Activated CD4-positive, alpha-beta T cell treated with anti-CD3 and anti-CD28 coated beads, Interleukin-2, amount 10 ng/mL, durations not matched to agents 24 days and 14 days (primary cell): ENCODE measurements at regions not wholly inside any gene's neighbourhood (a gene's known extent, or its start where the extent isn't known, plus 50 kb on each side); places are given as distances from the start of the nearest gene placed in this dataset.

Experiments used
- DNase-seq: peaks from one replicate; pipeline ENCODE4 v3.0.0; 2022
- H3K27ac Mint-ChIP-seq: one replicate; pipeline ENCODE4 v1.8.0; 2022; ENCODE audit warnings: mild to moderate bottlenecking, mixed read lengths
- H3K27me3 Mint-ChIP-seq: one replicate; pipeline ENCODE4 v1.8.0; 2022; ENCODE audit warnings: mixed read lengths
- H3K36me3 Mint-ChIP-seq: one replicate; pipeline ENCODE4 v1.8.0; 2022; ENCODE audit warnings: low read depth, mild to moderate bottlenecking, mixed read lengths
- H3K4me1 Mint-ChIP-seq: one replicate; pipeline ENCODE4 v1.8.0; 2021; ENCODE audit warnings: mixed read lengths
- H3K4me3 Mint-ChIP-seq: one replicate; pipeline ENCODE4 v1.8.0; 2022; ENCODE audit warnings: mild to moderate bottlenecking, moderate library complexity, mixed read lengths
- H3K9me3 Mint-ChIP-seq: one replicate; pipeline ENCODE4 v1.8.0; 2021; ENCODE audit warnings: mixed read lengths
- intact Hi-C: fragments of 100-400 bp; cut with micrococcal nuclease; formaldehyde crosslinking; loops from one replicate; pipeline ENCODE4 v1.15.1; 2023

GRCh38 chr2:167692936-167693335 lies 554.5 kb downstream of the STK39 start:
- no peak for DNase-seq
- intact Hi-C loops = no loop called here
- H3K9me3 Mint-ChIP-seq = no peaks in the 10 kb centered on the region
- no peaks in the 10 kb centered on the region for H3K4me1 Mint-ChIP-seq
- no peaks in the 10 kb centered on the region for H3K36me3 Mint-ChIP-seq
- H3K27me3 Mint-ChIP-seq = no peaks in the 10 kb centered on the region
- no peak overlapping the region for H3K27ac Mint-ChIP-seq
- no peak overlapping the region for H3K4me3 Mint-ChIP-seq

GRCh38 chr2:167692191-167692590 lies 555.2 kb downstream of the STK39 start:
- Mint-ChIP-seq H3K36me3 (no peaks in the 10 kb centered on the region), H3K27me3 (no peaks in the 10 kb centered on the region), H3K4me1 (no peaks in the 10 kb centered on the region), H3K9me3 (no peaks in the 10 kb centered on the region), H3K4me3 (no peak overlapping the region), H3K27ac (no peak overlapping the region)
- DNase-seq = no peak
- intact Hi-C loops = no loop called here

- Mint-ChIP-seq H3K36me3 (no peaks in the 10 kb centered on the region), H3K4me1 (no peaks in the 10 kb centered on the region), H3K9me3 (no peaks in the 10 kb centered on the region), H3K4me3 (no peak overlapping the region), H3K27ac (no peak overlapping the region), H3K27me3 (no peaks in the 10 kb centered on the region)
- intact Hi-C loops = no loop called here
- DNase-seq = no peak
Measured at GRCh38 chr2:167689444-167689843, 558.0 kb downstream of the STK39 start.

GRCh38 chr2:167686691-167687090 lies 560.7 kb downstream of the STK39 start:
- H3K4me1 Mint-ChIP-seq = no peaks in the 10 kb centered on the region
- no peak overlapping the region for H3K27ac Mint-ChIP-seq
- no peaks in the 10 kb centered on the region for H3K36me3 Mint-ChIP-seq
- no peaks in the 10 kb centered on the region for H3K27me3 Mint-ChIP-seq
- no peaks in the 10 kb centered on the region for H3K9me3 Mint-ChIP-seq
- no peak for DNase-seq
- intact Hi-C loops = no loop called here
- no peak overlapping the region for H3K4me3 Mint-ChIP-seq

GRCh38 chr2:167681234-167682015 lies 566.0 kb downstream of the STK39 start:
- Mint-ChIP-seq H3K4me1 (no peaks in the 10 kb centered on the region), H3K4me3 (no peak overlapping the region), H3K36me3 (no peaks in the 10 kb centered on the region), H3K27me3 (no peaks in the 10 kb centered on the region), H3K27ac (no peak overlapping the region), H3K9me3 (no peaks in the 10 kb centered on the region)
- no peak for DNase-seq
- intact Hi-C loops = no loop called here

- Mint-ChIP-seq H3K4me3 (no peak overlapping the region), H3K4me1 (no peaks in the 10 kb centered on the region), H3K27me3 (no peaks in the 10 kb centered on the region), H3K9me3 (no peaks in the 10 kb centered on the region), H3K36me3 (no peaks in the 10 kb centered on the region), H3K27ac (no peak overlapping the region)
- no peak for DNase-seq
- intact Hi-C loops = no loop called here
Measured at GRCh38 chr2:167678158-167678557, 569.2 kb downstream of the STK39 start.

GRCh38 chr2:167675906-167676305 lies 571.5 kb downstream of the STK39 start:
- Mint-ChIP-seq H3K36me3 (no peaks in the 10 kb centered on the region), H3K4me1 (no peaks in the 10 kb centered on the region), H3K4me3 (no peak overlapping the region), H3K27ac (no peak overlapping the region), H3K27me3 (no peaks in the 10 kb centered on the region), H3K9me3 (no peaks in the 10 kb centered on the region)
- DNase-seq = no peak
- intact Hi-C loops = no loop called here

- no peaks in the 10 kb centered on the region for H3K36me3 Mint-ChIP-seq
- intact Hi-C loops = no loop called here
Measured at GRCh38 chr2:167670588-167670987, 576.8 kb downstream of the STK39 start.

GRCh38 chr2:167653131-167653530 lies 594.3 kb downstream of the STK39 start:
- Mint-ChIP-seq H3K4me3 (no peak overlapping the region), H3K4me1 (no peaks in the 10 kb centered on the region), H3K27me3 (no peaks in the 10 kb centered on the region), H3K36me3 (no peaks in the 10 kb centered on the region), H3K9me3 (no peaks in the 10 kb centered on the region), H3K27ac (no peak overlapping the region)
- intact Hi-C loops = no loop called here
- DNase-seq = no peak

More at GRCh38 chr2:167670588-167670987, 576.8 kb downstream of the STK39 start:
- H3K9me3 Mint-ChIP-seq = peaks cover 11% of the 10 kb centered on the region
- H3K27ac Mint-ChIP-seq = no peak overlapping the region
- no peaks in the 10 kb centered on the region for H3K4me1 Mint-ChIP-seq
- no peak for DNase-seq
- no peaks in the 10 kb centered on the region for H3K27me3 Mint-ChIP-seq
- H3K4me3 Mint-ChIP-seq = no peak overlapping the region

- Mint-ChIP-seq H3K27ac (no peak overlapping the region), H3K36me3 (no peaks in the 10 kb centered on the region), H3K9me3 (no peaks in the 10 kb centered on the region), H3K4me3 (no peak overlapping the region), H3K4me1 (no peaks in the 10 kb centered on the region), H3K27me3 (no peaks in the 10 kb centered on the region)
- DNase-seq = no peak
- intact Hi-C loops = no loop called here
Measured at GRCh38 chr2:167652401-167652800, 595.0 kb downstream of the STK39 start.

GRCh38 chr2:167651406-167652151 lies 595.8 kb downstream of the STK39 start:
- no peaks in the 10 kb centered on the region for H3K9me3 Mint-ChIP-seq
- H3K36me3 Mint-ChIP-seq = no peaks in the 10 kb centered on the region
- DNase-seq = no peak
- no peak overlapping the region for H3K27ac Mint-ChIP-seq
- no peaks in the 10 kb centered on the region for H3K4me1 Mint-ChIP-seq
- no peak overlapping the region for H3K4me3 Mint-ChIP-seq
- H3K27me3 Mint-ChIP-seq = no peaks in the 10 kb centered on the region
- intact Hi-C loops = no loop called here

GRCh38 chr2:167646557-167646956 lies 600.8 kb downstream of the STK39 start:
- Mint-ChIP-seq H3K4me3 (no peak overlapping the region), H3K4me1 (no peaks in the 10 kb centered on the region), H3K27ac (no peak overlapping the region), H3K27me3 (no peaks in the 10 kb centered on the region), H3K36me3 (no peaks in the 10 kb centered on the region), H3K9me3 (no peaks in the 10 kb centered on the region)
- no peak for DNase-seq
- intact Hi-C loops = no loop called here

GRCh38 chr2:167640096-167640495 lies 607.3 kb downstream of the STK39 start:
- Mint-ChIP-seq H3K4me1 (no peaks in the 10 kb centered on the region), H3K36me3 (no peaks in the 10 kb centered on the region), H3K27me3 (no peaks in the 10 kb centered on the region), H3K27ac (no peak overlapping the region), H3K4me3 (no peak overlapping the region), H3K9me3 (no peaks in the 10 kb centered on the region)
- DNase-seq = no peak
- intact Hi-C loops = no loop called here

- intact Hi-C loops = no loop called here
- Mint-ChIP-seq H3K36me3 (no peaks in the 10 kb centered on the region), H3K4me3 (no peak overlapping the region), H3K4me1 (no peaks in the 10 kb centered on the region), H3K9me3 (no peaks in the 10 kb centered on the region), H3K27me3 (no peaks in the 10 kb centered on the region), H3K27ac (no peak overlapping the region)
- DNase-seq = no peak
Measured at GRCh38 chr2:167637741-167638140, 609.7 kb downstream of the STK39 start.
